ENCODE measurements at regions not wholly inside any gene's neighbourhood (a gene's known extent, or its start where the extent isn't known, plus 50 kb on each side); places are given as distances from the start of the nearest gene placed in this dataset.
"Not testable (repeated sequence)": the region's sequence is repeated elsewhere in the genome, so short reads cannot be mapped to it uniquely, and the experiment has no call there.

DNA sequence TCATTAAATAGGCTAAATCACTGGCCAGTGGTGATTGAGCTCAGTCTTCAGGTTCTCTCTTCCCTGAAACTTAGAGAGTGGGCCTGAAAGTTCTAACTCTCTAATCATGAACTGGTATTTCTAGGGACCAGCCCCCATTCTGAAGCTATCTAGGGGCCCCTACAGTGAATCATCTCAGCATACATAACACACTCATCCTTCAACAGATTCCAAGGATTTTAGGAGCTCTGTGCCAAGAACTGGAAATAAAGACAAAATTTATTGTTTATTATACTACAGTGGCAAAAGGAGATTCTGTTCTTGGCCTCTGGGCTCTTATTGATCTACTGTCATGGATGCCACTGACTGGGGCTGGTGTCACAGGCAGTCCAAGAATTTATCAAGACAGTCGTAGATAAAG, 263.8 kb upstream of the IGFBP7 start:
- no peak overlapping the region for H3K9ac ChIP-seq (ENCODE audit: low read depth, low read length)
- H3K4me1 ChIP-seq (ENCODE audit: insufficient read depth, low read length): no peaks in the 10 kb centered on the region
- no peaks in the 10 kb centered on the region for H3K36me3 ChIP-seq (ENCODE audit: insufficient read depth, low read length)
- H3K9me3 ChIP-seq (ENCODE audit: control insufficient read depth, insufficient read depth, low read length): peaks cover 9% of the 10 kb centered on the region

DNA sequence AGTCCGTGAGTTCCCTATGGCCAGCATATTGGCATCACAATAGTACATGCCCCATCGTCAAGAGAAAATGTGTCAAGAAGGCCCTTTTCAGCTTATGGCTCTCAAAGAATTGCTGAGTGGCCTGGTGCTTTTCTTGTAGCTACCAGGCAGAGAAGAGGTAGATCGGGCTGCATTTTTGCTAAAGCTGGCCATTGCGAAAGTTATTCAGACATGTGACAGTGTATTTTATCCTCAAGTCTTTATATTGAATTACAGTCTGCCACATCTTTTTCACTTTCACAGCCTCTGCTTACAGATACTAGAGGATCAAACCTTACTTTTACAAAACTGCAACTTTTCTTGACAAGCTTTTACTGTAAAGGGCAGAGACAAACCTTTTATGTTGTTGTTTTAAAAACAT, 261.5 kb upstream of the IGFBP7 start:
- H3K36me3 ChIP-seq (ENCODE audit: insufficient read depth, low read length): no peaks in the 10 kb centered on the region
- no peak overlapping the region for H3K9ac ChIP-seq (ENCODE audit: low read depth, low read length)
- no peaks in the 10 kb centered on the region for H3K4me1 ChIP-seq (ENCODE audit: insufficient read depth, low read length)
- peaks cover 12% of the 10 kb centered on the region for H3K9me3 ChIP-seq (ENCODE audit: control insufficient read depth, insufficient read depth, low read length)

DNA sequence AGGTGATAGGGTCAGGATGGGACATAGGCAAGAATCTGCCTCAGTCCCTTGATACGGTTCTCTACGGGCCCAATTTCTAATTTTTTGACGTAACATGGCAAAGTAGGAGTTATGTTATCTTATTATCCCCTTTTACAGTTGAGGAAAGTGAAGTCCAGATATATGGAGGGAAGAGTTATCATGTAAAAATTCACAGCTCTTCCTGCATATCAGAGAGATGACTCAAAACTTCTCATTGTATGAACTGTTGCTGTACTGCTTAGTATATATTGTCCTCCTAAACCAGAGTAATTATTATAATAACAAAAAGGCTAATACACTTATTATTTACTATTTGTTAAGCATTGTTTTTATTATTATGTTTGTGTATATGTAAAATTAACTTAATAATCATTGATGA, 260.5 kb upstream of the IGFBP7 start:
- Histone ChIP-seq H3K4me1 (ENCODE audit: insufficient read depth, low read length) (no peaks in the 10 kb centered on the region), H3K9ac (ENCODE audit: low read depth, low read length) (no peak overlapping the region), H3K36me3 (ENCODE audit: insufficient read depth, low read length) (no peaks in the 10 kb centered on the region), H3K9me3 (ENCODE audit: control insufficient read depth, insufficient read depth, low read length) (peaks cover 9% of the 10 kb centered on the region)

DNA sequence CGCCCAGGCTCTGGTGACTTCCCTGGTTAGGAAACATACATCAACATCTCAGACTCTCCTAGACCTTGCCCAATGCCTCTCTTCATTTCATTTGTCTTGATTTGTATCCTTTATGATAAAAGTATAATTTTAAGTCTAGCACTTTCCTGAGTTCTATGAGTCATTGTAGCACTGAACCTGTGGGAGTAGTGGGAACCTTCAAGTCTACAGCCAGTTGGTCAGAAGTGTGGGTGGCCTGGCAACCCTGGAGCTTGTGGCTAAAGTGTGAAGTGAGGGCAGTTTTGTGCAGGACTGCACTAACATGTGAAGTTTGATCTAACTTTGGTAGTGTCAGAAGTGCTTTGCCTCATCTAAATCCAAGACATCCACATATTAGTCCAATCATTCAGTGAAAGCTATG, 259.3 kb upstream of the IGFBP7 start:
- Histone ChIP-seq H3K36me3 (ENCODE audit: insufficient read depth, low read length) (no peaks in the 10 kb centered on the region), H3K9ac (ENCODE audit: low read depth, low read length) (no peak overlapping the region), H3K4me1 (ENCODE audit: insufficient read depth, low read length) (no peaks in the 10 kb centered on the region), H3K9me3 (ENCODE audit: control insufficient read depth, insufficient read depth, low read length) (peaks cover 8% of the 10 kb centered on the region)

DNA sequence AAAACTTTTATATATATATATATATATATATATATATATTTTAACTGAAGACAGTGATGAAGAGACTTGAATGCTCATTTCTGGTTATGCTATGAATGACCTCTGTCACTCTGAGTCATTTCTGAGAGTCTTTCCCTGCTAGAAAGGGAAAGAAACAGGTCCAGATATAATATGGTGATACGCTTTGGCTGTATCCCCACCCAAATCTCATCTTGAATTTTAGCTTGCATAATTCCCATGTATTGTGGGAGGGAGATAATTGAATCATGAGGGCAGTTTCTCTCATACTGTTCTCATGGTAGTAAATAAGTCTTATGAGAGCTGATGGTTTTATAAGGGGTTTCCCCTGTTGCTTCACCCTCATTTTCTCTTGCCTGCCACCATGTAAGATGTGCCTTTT, 254.1 kb upstream of the IGFBP7 start:
- Histone ChIP-seq H3K9me3 (ENCODE audit: control insufficient read depth, insufficient read depth, low read length) (peaks cover 8% of the 10 kb centered on the region; the same call in 1 of the 2 replicates), H3K36me3 (ENCODE audit: insufficient read depth, low read length) (no peaks in the 10 kb centered on the region), H3K4me1 (ENCODE audit: insufficient read depth, low read length) (no peaks in the 10 kb centered on the region), H3K9ac (ENCODE audit: low read depth, low read length) (no peak overlapping the region)

DNA sequence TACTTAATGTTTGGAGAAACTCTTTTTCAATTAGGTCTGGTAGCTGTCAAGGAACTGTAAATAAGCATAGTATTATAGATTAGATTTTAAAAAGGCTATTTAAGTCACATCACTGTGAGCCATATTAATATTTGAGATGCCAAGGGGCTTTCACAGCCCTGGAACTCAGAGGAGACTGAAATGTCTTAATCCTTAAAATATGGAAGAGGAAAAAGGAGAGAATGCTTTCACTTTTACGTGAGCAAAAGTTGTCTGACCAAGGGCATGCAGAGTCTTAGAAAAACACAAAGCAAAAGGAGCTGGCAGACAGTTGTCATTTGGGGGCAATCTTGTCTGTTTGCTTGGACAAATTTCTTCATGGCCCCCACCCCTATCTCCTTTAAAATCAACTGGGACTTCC, 253.2 kb upstream of the IGFBP7 start:
- H3K9me3 ChIP-seq (ENCODE audit: control insufficient read depth, insufficient read depth, low read length): peaks cover 8% of the 10 kb centered on the region; the same call in 1 of the 2 replicates
- no peak overlapping the region for H3K9ac ChIP-seq (ENCODE audit: low read depth, low read length)
- no peaks in the 10 kb centered on the region for H3K36me3 ChIP-seq (ENCODE audit: insufficient read depth, low read length)
- no peaks in the 10 kb centered on the region for H3K4me1 ChIP-seq (ENCODE audit: insufficient read depth, low read length)

DNA sequence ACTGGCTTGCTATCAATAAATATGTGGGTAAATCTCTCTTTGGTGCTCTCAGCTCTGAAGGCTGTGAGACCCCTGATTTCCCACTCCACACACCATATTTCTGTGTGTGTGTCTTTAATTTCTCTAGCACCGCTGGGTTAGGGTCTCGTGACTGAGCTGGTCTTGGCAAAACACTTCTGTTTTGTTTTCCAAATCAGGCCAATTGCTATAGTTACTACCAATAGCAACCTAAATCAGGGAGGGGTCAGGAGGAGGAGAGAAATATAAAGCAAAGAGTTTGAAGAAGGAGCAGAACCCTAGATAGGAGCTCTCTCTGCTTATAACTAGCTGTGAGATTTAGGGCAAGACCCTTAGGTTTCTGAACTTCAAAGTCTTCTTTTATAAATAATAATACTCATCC, 250.5 kb upstream of the IGFBP7 start:
- no peak overlapping the region for H3K9ac ChIP-seq (ENCODE audit: low read depth, low read length)
- H3K9me3 ChIP-seq (ENCODE audit: control insufficient read depth, insufficient read depth, low read length): 0 out of 2 replicates have a peak, but pooled peaks cover 2% of the 10 kb centered on the region
- H3K36me3 ChIP-seq (ENCODE audit: insufficient read depth, low read length): no peaks in the 10 kb centered on the region
- H3K4me1 ChIP-seq (ENCODE audit: insufficient read depth, low read length): no peaks in the 10 kb centered on the region

DNA sequence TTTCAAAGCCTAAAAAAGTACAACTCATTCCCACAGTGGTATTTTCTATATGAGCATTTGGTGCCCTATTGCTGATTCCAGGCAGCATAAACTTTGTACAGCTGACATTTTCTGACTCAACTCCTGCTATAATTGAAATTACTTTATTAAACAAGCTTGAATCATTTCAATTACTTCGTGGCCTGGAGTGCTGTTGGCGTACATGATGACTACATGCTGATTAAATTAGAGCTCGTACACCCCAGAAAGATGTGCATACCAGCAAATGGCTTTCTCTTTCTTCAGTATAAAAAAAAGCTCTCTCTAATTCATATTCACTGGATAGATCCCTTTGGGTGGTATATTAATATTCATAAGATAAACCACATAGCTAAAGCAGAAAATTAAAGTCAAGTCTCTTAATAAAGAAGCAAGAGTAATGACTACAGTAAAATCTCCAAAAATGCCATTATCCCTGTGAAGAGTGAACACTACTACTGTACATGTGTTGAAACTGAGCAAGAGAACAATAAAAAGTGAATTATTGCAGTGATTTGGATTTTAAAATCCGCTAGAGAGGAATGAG, 245.0 kb upstream of the IGFBP7 start:
- no peak overlapping the region for H3K9ac ChIP-seq (ENCODE audit: low read depth, low read length)
- no peaks in the 10 kb centered on the region for H3K9me3 ChIP-seq (ENCODE audit: control insufficient read depth, insufficient read depth, low read length)
- H3K4me1 ChIP-seq (ENCODE audit: insufficient read depth, low read length): no peaks in the 10 kb centered on the region
- H3K36me3 ChIP-seq (ENCODE audit: insufficient read depth, low read length): no peaks in the 10 kb centered on the region

DNA sequence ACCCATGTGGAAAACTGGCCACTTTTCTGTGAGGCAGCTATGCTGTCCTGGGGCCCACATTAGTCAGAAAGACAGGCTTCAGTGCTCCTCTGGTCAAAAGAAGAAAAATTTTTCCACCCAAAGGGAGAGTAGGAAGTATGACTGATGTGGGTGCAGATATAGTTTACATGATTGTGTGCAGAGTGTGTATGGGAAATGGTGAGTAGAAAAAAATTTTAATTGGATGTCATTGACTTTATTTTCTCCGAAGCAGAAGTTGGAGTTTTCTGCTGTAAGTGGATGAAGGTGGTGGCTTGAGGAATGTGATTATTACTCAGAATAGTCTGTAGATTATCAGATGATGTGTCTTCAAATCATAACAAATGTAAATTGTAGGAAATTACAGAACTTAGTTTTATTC, 241.5 kb upstream of the IGFBP7 start:
- H3K9ac ChIP-seq (ENCODE audit: low read depth, low read length): no peak overlapping the region
- no peaks in the 10 kb centered on the region for H3K9me3 ChIP-seq (ENCODE audit: control insufficient read depth, insufficient read depth, low read length)
- no peaks in the 10 kb centered on the region for H3K36me3 ChIP-seq (ENCODE audit: insufficient read depth, low read length)
- H3K4me1 ChIP-seq (ENCODE audit: insufficient read depth, low read length): peaks cover 3% of the 10 kb centered on the region; the same call in 1 of the 2 replicates

DNA sequence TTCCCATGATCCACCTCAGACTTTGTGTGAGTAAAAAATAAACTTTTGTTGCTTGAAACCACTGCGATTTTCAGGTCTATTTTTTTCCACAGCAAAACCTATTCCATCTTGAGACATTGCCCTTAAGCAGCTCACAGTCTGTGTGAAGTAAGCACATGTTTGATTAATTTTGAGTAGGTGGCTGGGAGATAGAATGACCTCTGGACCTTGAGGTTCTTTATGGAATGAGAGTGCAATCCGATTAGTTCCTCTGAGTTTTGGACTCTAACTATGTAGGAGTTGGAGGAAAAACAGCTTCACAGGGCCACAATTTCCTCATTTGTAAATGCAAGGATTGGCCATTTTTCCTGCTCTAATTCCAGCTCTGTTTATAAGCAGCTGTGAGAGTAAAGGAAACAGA, 234.1 kb upstream of the IGFBP7 start:
- Histone ChIP-seq H3K36me3 (ENCODE audit: insufficient read depth, low read length) (no peaks in the 10 kb centered on the region), H3K4me1 (ENCODE audit: insufficient read depth, low read length) (peaks cover 14% of the 10 kb centered on the region; the same call in 1 of the 2 replicates), H3K9ac (ENCODE audit: low read depth, low read length) (no peak overlapping the region), H3K9me3 (ENCODE audit: control insufficient read depth, insufficient read depth, low read length) (no peaks in the 10 kb centered on the region)

DNA sequence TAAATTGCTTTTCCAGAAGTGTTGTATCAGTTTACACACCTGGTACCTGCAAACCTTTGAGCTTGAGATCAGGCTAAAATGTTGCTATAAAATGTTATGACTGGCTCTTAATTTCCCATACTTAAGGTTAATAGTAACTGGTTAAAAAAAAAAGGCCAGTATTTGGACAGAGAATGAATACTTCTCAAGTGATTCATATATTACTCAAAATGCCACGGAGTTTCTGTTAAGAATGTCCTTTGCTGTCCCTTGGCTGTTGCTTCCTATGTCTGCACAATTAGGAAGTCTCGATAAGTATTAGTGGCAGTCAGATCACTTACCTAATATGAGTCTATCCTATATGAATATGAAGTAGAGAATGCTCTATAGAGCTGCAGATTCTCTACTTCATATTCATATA, 232.2 kb upstream of the IGFBP7 start:
- no peaks in the 10 kb centered on the region for H3K9me3 ChIP-seq (ENCODE audit: control insufficient read depth, insufficient read depth, low read length)
- H3K4me1 ChIP-seq (ENCODE audit: insufficient read depth, low read length): peaks cover 11% of the 10 kb centered on the region; the same call in 1 of the 2 replicates
- H3K9ac ChIP-seq (ENCODE audit: low read depth, low read length): no peak overlapping the region
- H3K36me3 ChIP-seq (ENCODE audit: insufficient read depth, low read length): no peaks in the 10 kb centered on the region

DNA sequence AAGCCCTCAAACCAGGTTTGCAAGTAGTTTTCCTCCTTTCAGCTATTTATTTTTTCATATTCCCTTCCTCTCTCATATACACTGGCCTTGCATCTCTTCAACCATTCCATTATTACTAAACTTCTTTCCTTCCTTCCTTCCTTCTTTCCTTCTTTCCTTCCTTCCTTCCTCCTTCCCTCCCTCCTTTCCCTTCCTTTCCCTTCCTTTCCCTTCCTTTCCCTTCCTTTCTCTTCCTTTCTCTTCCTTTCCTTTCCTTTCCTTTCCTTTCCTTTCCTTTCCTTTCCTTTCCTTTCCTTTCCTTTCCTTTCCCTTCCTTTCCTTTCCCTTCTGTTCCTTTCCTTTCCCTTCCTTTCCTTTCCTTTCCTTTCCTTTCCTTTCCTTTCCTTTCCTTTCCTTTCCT, 228.7 kb upstream of the IGFBP7 start:
- not testable (repeated sequence) for H3K4me1 ChIP-seq (ENCODE audit: insufficient read depth, low read length); H3K36me3 ChIP-seq (ENCODE audit: insufficient read depth, low read length); H3K9me3 ChIP-seq (ENCODE audit: control insufficient read depth, insufficient read depth, low read length); H3K9ac ChIP-seq (ENCODE audit: low read depth, low read length)

DNA sequence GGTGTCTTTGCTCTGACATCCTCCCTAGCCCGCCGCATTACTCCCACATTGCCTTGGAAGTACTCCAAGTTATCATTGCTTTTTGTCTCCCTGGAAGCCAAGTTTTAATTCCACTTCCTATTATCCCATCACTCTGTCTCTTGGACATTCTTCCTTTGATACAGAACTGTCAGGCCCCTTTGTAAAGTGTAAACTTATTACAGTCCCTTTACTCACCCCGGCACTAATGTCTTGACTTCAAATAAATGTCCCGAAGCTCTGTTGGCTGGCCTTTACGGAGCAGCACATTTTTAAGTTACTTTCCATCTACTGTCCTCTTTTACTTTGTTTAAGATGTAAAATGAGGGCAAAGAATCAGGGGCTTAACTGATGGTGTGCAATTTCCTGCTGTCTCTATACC, 223.5 kb upstream of the IGFBP7 start:
- no peaks in the 10 kb centered on the region for H3K36me3 ChIP-seq (ENCODE audit: insufficient read depth, low read length)
- no peaks in the 10 kb centered on the region; the same call in 1 of the 2 replicates for H3K9me3 ChIP-seq (ENCODE audit: control insufficient read depth, insufficient read depth, low read length)
- no peaks in the 10 kb centered on the region for H3K4me1 ChIP-seq (ENCODE audit: insufficient read depth, low read length)
- H3K9ac ChIP-seq (ENCODE audit: low read depth, low read length): no peak overlapping the region

DNA sequence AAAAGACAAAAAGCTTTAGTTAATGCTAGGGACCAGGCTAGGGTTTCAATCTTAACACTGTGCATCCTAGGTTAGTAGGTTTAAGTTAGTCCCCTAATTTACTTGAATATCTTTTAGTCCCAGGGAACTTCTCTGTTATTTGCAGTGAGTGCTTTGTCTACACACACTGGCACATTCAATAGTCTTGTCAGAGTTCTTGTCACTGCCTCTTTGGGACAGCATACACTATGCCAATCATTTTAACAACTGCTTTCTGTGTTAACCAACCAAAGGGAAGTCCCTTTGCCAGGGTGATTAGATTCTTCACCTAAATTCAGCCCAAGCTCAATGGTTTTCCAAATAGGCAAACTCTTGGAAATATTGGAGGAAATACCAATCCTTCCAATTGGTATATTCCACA, 221.8 kb upstream of the IGFBP7 start:
- no peaks in the 10 kb centered on the region for H3K4me1 ChIP-seq (ENCODE audit: insufficient read depth, low read length)
- no peak overlapping the region for H3K9ac ChIP-seq (ENCODE audit: low read depth, low read length)
- H3K9me3 ChIP-seq (ENCODE audit: control insufficient read depth, insufficient read depth, low read length): no peaks in the 10 kb centered on the region; the same call in 1 of the 2 replicates
- H3K36me3 ChIP-seq (ENCODE audit: insufficient read depth, low read length): no peaks in the 10 kb centered on the region

DNA sequence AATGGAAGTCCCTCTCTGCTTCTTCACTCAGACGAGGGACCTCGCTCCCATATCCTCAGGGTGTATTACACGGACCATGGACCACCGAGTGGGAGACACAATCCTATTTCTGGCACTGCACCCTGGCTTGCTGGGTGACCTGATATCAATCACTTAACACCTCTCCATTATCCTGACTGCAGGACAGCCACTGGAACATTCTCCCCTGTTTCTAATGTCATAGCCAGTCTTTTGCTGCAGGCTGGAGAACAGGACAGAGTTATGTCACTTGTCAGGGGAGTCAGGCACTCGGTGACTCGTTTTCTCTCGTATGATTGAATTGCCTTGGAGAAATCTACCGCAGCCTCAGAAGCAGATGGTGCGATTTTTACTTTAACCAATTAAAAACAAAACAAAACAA, 219.1 kb upstream of the IGFBP7 start:
- H3K4me1 ChIP-seq (ENCODE audit: insufficient read depth, low read length): no peaks in the 10 kb centered on the region
- no peaks in the 10 kb centered on the region; the same call in 1 of the 2 replicates for H3K9me3 ChIP-seq (ENCODE audit: control insufficient read depth, insufficient read depth, low read length)

More for the DNA sequence above, 219.1 kb upstream of the IGFBP7 start:
- Histone ChIP-seq H3K9ac (ENCODE audit: low read depth, low read length) (no peak overlapping the region), H3K36me3 (ENCODE audit: insufficient read depth, low read length) (no peaks in the 10 kb centered on the region)

All from ES-I3 (cell line).